ENCODE measurements at regions not wholly inside any gene's neighbourhood (a gene's known extent, or its start where the extent isn't known, plus 50 kb on each side); places are given as distances from the start of the nearest gene placed in this dataset.
A peak's percentile ranks its signal among the peaks of the same experiment; 100 is the strongest.
"Not testable (repeated sequence)": the region's sequence is repeated elsewhere in the genome, so short reads cannot be mapped to it uniquely, and the experiment has no call there.

GRCh38 chr9:90981726-90982125 is 180.1 kb downstream of the SYK start:
- DNase-seq, result no peak

GRCh38 chr9:90983394-90983793 is 181.8 kb downstream of the SYK start:
- DNase-seq, result no peak

- no peak for DNase-seq
These were observed 184.0 kb downstream of the SYK start for GRCh38 chr9:90985631-90986030.

GRCh38 chr9:90986161-90986560 is 184.5 kb downstream of the SYK start:
- DNase-seq, result no peak

- DNase-seq, result no peak
These were observed 185.9 kb downstream of the SYK start for GRCh38 chr9:90987566-90987965.

- no peak for DNase-seq
These were observed 186.7 kb downstream of the SYK start for GRCh38 chr9:90988318-90988717.

GRCh38 chr9:90991953-90992352 is 190.3 kb downstream of the SYK start:
- DNase-seq, result no peak

GRCh38 chr9:90995516-90995915 is 193.9 kb downstream of the SYK start:
- DNase-seq, result no peak

GRCh38 chr9:90996154-90997065 is 194.8 kb downstream of the SYK start:
- DNase-seq, result no peak

GRCh38 chr9:90998573-90998972 is 197.0 kb downstream of the SYK start:
- peak in 1 of 3 donors; percentile 12 for DNase-seq

GRCh38 chr9:90999425-91000397 is 198.1 kb downstream of the SYK start:
- DNase-seq, result no peak

GRCh38 chr9:91001146-91001611 is 199.6 kb downstream of the SYK start:
- peak in 2 of 3 donors; percentile 15 to 16 for DNase-seq

GRCh38 chr9:91004484-91004883 is 202.9 kb downstream of the SYK start:
- DNase-seq, result no peak

GRCh38 chr9:91004992-91005391 is 203.4 kb downstream of the SYK start:
- no peak for DNase-seq

GRCh38 chr9:91006046-91006445 is 204.4 kb downstream of the SYK start:
- no peak for DNase-seq

- no peak for DNase-seq
These were observed 206.9 kb downstream of the SYK start for GRCh38 chr9:91008568-91008967.

GRCh38 chr9:91011891-91012290 is 210.3 kb downstream of the SYK start:
- no peak for DNase-seq

GRCh38 chr9:91012933-91013841 is 211.6 kb downstream of the SYK start:
- no peak for DNase-seq

- no peak for DNase-seq
These were observed 215.6 kb downstream of the SYK start for GRCh38 chr9:91017245-91017644.

- not testable (repeated sequence) for DNase-seq
These were observed 218.3 kb downstream of the SYK start for GRCh38 chr9:91019871-91020270.

- not testable (repeated sequence) for DNase-seq
These were observed 220.0 kb downstream of the SYK start for GRCh38 chr9:91021656-91022055.

GRCh38 chr9:91023741-91024140 is 222.1 kb downstream of the SYK start:
- no peak for DNase-seq

Measured in suppressor macrophage treated with lipopolysaccharide for 1 hour (primary cell).